ENCODE measurements at regions not wholly inside any gene's neighbourhood (a gene's known extent, or its start where the extent isn't known, plus 50 kb on each side); places are given as distances from the start of the nearest gene placed in this dataset.

- no peak for DNase-seq
- H3K27me3 ChIP-seq (ENCODE audit: control insufficient read depth, insufficient read depth, low read length), result no peaks in the 10 kb centered on the region
- no peaks in the 10 kb centered on the region for H3K36me3 ChIP-seq (replicated peaks; ENCODE audit: control insufficient read depth, insufficient read depth, low read length)
- no peak overlapping the region for H3K4me3 ChIP-seq (ENCODE audit: insufficient read depth, low read depth, low read length)
Observed at GRCh38 chr5:158064334-158065123, 205.6 kb upstream of the CLINT1 start.

DNA sequence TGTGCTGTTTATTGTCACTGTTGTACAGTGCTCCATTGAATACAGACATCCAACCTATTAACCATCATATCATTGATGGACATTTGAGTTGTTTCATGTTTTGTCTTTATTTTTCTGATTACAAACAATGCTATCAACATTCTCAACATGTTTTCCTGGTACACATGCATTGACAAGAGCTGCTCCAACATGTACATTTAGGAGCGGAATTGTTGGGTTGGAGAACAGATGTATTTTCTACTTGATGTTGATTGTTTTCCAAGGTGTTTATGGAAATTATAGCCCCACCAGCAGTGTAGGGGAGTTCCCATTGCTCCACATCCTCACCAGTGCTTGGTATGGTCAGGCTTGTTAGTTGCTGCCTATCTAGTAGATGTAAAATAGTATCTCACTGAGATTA, 204.1 kb upstream of the CLINT1 start:
- DNase-seq, result no peak
- no peaks in the 10 kb centered on the region for H3K36me3 ChIP-seq (replicated peaks; ENCODE audit: control insufficient read depth, insufficient read depth, low read length)
- H3K27me3 ChIP-seq (ENCODE audit: control insufficient read depth, insufficient read depth, low read length), result no peaks in the 10 kb centered on the region
- H3K4me3 ChIP-seq (ENCODE audit: insufficient read depth, low read depth, low read length), result no peak overlapping the region

DNA sequence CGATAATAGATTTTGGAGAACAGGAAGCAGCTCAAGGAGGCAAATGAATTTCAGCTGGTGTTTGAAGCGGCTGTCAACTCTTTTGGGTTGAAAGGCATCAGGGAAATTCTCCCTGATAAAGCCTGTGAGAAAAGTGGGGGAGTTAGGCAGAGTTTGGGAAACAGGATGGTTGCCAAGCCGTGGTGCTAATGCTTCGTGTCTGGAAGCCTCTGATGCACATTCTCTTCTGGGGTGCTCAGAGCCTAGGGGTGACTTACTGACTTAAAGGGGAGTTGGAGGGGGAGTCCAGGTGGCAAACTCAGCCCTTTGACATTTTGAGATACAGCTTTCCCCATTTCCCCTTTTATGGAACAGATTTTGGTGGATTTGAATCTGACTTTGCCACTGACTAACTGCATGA, 202.5 kb upstream of the CLINT1 start:
- H3K36me3 ChIP-seq (replicated peaks; ENCODE audit: control insufficient read depth, insufficient read depth, low read length), result no peaks in the 10 kb centered on the region
- DNase-seq, result no peak
- no peaks in the 10 kb centered on the region for H3K27me3 ChIP-seq (ENCODE audit: control insufficient read depth, insufficient read depth, low read length)
- no peak overlapping the region for H3K4me3 ChIP-seq (ENCODE audit: insufficient read depth, low read depth, low read length)

DNA sequence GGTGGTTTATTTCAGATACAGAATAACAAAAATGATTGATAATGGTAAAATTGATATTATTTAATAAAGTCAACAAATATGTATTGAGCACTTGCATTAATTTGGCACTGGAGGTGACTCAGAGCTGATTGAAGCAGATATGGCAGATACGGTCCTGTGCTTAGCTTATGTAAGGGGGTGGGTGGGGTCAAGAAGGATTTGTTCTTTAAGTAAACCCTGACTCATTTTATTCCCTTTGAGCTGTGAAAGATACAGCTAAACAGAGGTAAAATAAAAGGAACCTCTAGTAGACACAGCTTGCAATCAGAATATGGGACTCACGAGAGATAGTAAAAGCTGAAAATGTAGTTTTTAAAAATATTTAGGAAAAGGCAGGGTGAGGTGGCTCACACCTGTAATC, 201.3 kb upstream of the CLINT1 start:
- no peak overlapping the region for H3K4me3 ChIP-seq (ENCODE audit: insufficient read depth, low read depth, low read length)
- H3K27me3 ChIP-seq (ENCODE audit: control insufficient read depth, insufficient read depth, low read length), result no peaks in the 10 kb centered on the region
- no peak for DNase-seq
- no peaks in the 10 kb centered on the region for H3K36me3 ChIP-seq (replicated peaks; ENCODE audit: control insufficient read depth, insufficient read depth, low read length)

DNA sequence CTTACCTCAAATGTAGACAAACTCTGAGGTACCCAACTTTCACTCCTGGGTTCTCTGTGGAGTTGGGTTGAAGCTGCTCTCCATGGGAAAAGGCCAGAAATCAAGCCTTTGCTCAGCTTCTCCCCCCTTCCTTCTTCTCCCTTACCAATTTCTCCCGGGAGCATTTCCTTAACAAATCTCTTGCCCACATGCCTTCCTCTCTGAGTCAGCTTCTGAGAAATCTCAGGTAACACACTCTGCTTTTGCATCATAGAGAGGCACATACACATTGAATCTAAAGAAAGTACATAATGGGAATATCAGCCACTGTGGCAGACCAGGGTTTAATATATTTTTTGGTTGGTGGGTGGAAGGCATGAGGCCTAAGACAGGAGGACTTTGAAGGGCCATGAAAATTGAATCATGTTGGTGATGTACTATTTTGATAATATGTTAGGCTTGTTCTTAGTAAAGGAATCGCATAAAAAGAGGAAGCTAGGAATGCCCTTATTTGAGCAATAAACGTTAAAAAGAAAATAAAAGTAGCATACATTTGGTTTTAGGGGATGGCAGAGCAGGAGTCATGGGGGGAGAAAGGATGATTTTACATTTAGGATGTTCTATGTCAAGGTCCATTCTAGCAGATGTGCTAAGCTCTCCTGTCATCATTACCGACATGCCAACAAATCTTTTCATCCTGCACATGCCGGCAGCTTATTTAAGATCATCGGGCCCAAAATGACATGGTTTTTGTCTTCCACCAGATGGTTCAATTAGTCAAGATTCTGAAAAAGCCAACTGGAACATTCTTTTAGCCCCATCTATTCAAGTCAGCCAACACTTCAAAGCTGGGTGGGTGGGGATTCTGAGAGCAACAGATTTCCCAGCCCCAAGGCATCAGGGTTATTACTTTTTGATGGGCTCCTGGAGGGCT, 199.5 kb upstream of the CLINT1 start:
- no peak for DNase-seq
- H3K36me3 ChIP-seq (replicated peaks; ENCODE audit: control insufficient read depth, insufficient read depth, low read length), result no peaks in the 10 kb centered on the region
- no peaks in the 10 kb centered on the region for H3K27me3 ChIP-seq (ENCODE audit: control insufficient read depth, insufficient read depth, low read length)
- no peak overlapping the region for H3K4me3 ChIP-seq (ENCODE audit: insufficient read depth, low read depth, low read length)

- Histone ChIP-seq H3K4me3 (ENCODE audit: insufficient read depth, low read depth, low read length) (no peak overlapping the region), H3K27me3 (ENCODE audit: control insufficient read depth, insufficient read depth, low read length) (no peaks in the 10 kb centered on the region), H3K36me3 (replicated peaks; ENCODE audit: control insufficient read depth, insufficient read depth, low read length) (no peaks in the 10 kb centered on the region)
- DNase-seq, result no peak
Observed at GRCh38 chr5:158056130-158056825, 197.3 kb upstream of the CLINT1 start.

DNA sequence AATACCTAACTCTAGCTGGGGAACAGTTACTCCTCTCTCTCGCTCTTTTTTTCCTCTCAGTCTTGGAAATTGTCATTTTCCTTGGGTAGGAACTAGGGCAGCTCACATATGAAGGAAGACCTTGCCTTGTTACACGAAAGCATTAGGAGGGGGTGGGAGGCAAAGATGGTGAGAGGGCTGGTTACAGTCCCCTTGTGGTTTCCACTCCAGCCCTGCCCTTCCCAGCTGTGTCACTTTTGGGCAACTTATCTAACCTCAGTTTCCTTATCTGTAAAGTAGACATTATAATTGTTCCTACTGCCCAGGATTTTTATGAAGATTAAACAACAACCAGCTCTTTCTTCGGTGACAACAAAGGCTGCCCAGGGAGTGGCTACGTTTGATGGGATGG, 196.2 kb upstream of the CLINT1 start:
- H3K27me3 ChIP-seq (ENCODE audit: control insufficient read depth, insufficient read depth, low read length), result no peaks in the 10 kb centered on the region
- H3K4me3 ChIP-seq (ENCODE audit: insufficient read depth, low read depth, low read length), result no peak overlapping the region
- no peak for DNase-seq
- H3K36me3 ChIP-seq (replicated peaks; ENCODE audit: control insufficient read depth, insufficient read depth, low read length), result no peaks in the 10 kb centered on the region

GRCh38 chr5:158054223-158055110, 195.5 kb upstream of the CLINT1 start:
- Histone ChIP-seq H3K27me3 (ENCODE audit: control insufficient read depth, insufficient read depth, low read length) (no peaks in the 10 kb centered on the region), H3K36me3 (replicated peaks; ENCODE audit: control insufficient read depth, insufficient read depth, low read length) (no peaks in the 10 kb centered on the region), H3K4me3 (ENCODE audit: insufficient read depth, low read depth, low read length) (no peak overlapping the region)
- DNase-seq, result no peak

DNA sequence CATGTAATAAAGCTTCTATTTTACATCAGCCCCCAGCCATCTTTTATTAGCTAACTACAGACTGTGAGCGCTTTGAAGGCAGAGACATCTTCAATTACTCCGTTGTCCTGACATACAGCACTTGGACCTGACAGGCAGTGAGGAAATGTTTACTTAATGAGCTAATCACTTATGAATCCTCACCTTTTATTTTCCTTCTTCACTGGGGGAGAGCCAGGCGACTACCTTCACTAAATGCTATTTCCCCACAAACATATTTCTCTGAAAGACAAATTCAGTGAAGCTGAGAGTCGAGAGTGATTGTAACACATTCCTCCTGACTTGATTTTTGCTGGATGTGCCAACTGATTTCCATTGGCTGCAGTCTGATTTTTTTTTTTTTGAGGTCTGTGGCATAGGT, 192.1 kb upstream of the CLINT1 start:
- Histone ChIP-seq H3K4me3 (ENCODE audit: insufficient read depth, low read depth, low read length) (no peak overlapping the region), H3K36me3 (replicated peaks; ENCODE audit: control insufficient read depth, insufficient read depth, low read length) (no peaks in the 10 kb centered on the region), H3K27me3 (ENCODE audit: control insufficient read depth, insufficient read depth, low read length) (no peaks in the 10 kb centered on the region)
- DNase-seq, result no peak

DNA sequence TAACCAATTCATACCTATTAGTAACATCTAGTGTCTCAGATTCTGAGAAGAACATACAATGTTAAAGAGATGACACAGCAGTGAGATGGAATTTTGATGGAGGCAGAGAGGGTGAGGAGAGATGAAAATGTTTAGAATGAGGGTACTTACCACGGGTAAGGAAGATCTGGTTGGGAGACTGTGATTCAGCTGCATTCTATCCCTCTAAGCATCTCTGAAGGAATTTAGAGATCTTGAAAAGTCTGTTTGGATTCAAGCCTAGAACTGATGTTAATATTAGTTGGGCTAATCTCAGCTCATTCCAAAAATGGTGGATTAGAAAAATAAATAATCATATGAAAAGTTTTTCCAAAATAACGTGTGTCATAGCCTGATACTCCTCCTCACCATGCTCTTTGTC, 191.5 kb upstream of the CLINT1 start:
- Histone ChIP-seq H3K27me3 (ENCODE audit: control insufficient read depth, insufficient read depth, low read length) (no peaks in the 10 kb centered on the region), H3K4me3 (ENCODE audit: insufficient read depth, low read depth, low read length) (no peak overlapping the region), H3K36me3 (replicated peaks; ENCODE audit: control insufficient read depth, insufficient read depth, low read length) (no peaks in the 10 kb centered on the region)
- DNase-seq, result no peak

- H3K36me3 ChIP-seq (replicated peaks; ENCODE audit: control insufficient read depth, insufficient read depth, low read length), result no peaks in the 10 kb centered on the region
- DNase-seq, result no peak
- H3K27me3 ChIP-seq (ENCODE audit: control insufficient read depth, insufficient read depth, low read length), result no peaks in the 10 kb centered on the region
- no peak overlapping the region for H3K4me3 ChIP-seq (ENCODE audit: insufficient read depth, low read depth, low read length)
Observed at GRCh38 chr5:158049459-158049858, 190.5 kb upstream of the CLINT1 start.

- H3K27me3 ChIP-seq (ENCODE audit: control insufficient read depth, insufficient read depth, low read length), result no peaks in the 10 kb centered on the region
- H3K36me3 ChIP-seq (replicated peaks; ENCODE audit: control insufficient read depth, insufficient read depth, low read length), result no peaks in the 10 kb centered on the region
- H3K4me3 ChIP-seq (ENCODE audit: insufficient read depth, low read depth, low read length), result no peak overlapping the region
- no peak for DNase-seq
Observed at GRCh38 chr5:158045696-158046095, 186.8 kb upstream of the CLINT1 start.

DNA sequence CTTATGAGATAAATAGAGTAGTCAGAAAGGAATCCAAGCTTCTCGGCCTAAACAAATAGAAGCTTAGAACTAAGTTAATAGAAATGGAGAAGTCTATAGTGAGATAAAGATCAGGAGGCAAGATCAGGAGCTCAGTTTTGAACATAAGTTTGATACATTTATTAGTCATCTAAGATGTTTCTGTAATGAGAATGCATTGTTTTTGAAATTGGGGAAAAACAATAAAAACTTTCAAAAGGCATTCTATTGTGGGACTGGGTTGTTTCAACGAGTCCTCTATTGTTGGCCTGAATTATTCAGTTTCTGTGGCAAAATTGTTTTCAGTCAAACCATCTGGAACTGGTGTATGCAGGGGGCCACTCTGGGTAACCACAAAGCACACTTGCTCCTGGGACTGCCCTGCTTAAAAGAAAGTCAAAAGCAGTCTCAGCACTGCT, 181.0 kb upstream of the CLINT1 start:
- H3K4me3 ChIP-seq (ENCODE audit: insufficient read depth, low read depth, low read length), result no peak overlapping the region
- no peak for DNase-seq
- no peaks in the 10 kb centered on the region for H3K27me3 ChIP-seq (ENCODE audit: control insufficient read depth, insufficient read depth, low read length)
- no peaks in the 10 kb centered on the region for H3K36me3 ChIP-seq (replicated peaks; ENCODE audit: control insufficient read depth, insufficient read depth, low read length)

DNA sequence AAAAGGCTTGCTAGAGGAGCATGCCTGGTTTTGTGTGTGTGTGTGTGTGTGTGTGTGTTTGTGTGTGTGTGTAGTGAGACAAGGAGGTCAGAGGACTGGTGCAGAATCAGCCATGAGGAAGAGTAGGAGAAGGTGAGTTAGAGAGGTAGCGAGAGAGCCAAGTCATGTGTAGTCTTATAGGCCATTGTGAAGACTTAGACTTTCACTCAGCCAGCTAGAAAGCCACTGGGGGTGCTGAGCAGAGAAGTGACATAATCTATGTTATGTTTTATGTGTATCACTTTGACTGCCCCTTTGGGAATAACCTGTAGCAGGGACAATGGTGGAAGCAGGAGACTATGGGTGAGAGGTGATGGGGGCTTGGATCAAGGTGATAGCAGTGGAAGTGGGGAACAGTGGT, 180.5 kb upstream of the CLINT1 start:
- H3K36me3 ChIP-seq (replicated peaks; ENCODE audit: control insufficient read depth, insufficient read depth, low read length), result no peaks in the 10 kb centered on the region
- H3K4me3 ChIP-seq (ENCODE audit: insufficient read depth, low read depth, low read length), result no peak overlapping the region
- DNase-seq, result no peak
- H3K27me3 ChIP-seq (ENCODE audit: control insufficient read depth, insufficient read depth, low read length), result no peaks in the 10 kb centered on the region
